ENCODE measurements at regions not wholly inside any gene's neighbourhood (a gene's known extent, or its start where the extent isn't known, plus 50 kb on each side); places are given as distances from the start of the nearest gene placed in this dataset.

GRCh38 chr5:168008555-168008954 lies 282.9 kb upstream of the WWC1 start:
- no peak for DNase-seq

GRCh38 chr5:168011096-168011495 lies 280.3 kb upstream of the WWC1 start:
- no peak for DNase-seq

GRCh38 chr5:168012006-168012405 lies 279.4 kb upstream of the WWC1 start:
- no peak for DNase-seq

GRCh38 chr5:168013546-168013945 lies 277.9 kb upstream of the WWC1 start:
- no peak for DNase-seq

- no peak for DNase-seq
Measured at GRCh38 chr5:168014433-168015123, 276.9 kb upstream of the WWC1 start.

- no peak for DNase-seq
Measured at GRCh38 chr5:168015506-168015905, 275.9 kb upstream of the WWC1 start.

- no peak for DNase-seq
Measured at GRCh38 chr5:168017313-168017712, 274.1 kb upstream of the WWC1 start.

- DNase-seq = no peak
Measured at GRCh38 chr5:168019143-168019542, 272.3 kb upstream of the WWC1 start.

- DNase-seq = no peak
Measured at GRCh38 chr5:168020542-168021294, 270.7 kb upstream of the WWC1 start.

- no peak for DNase-seq
Measured at GRCh38 chr5:168022446-168023169, 268.8 kb upstream of the WWC1 start.

- no peak for DNase-seq
Measured at GRCh38 chr5:168023191-168023590, 268.3 kb upstream of the WWC1 start.

GRCh38 chr5:168024306-168024705 lies 267.1 kb upstream of the WWC1 start:
- no peak for DNase-seq

GRCh38 chr5:168027007-168027406 lies 264.4 kb upstream of the WWC1 start:
- DNase-seq = no peak

GRCh38 chr5:168030912-168031311 lies 260.5 kb upstream of the WWC1 start:
- no peak for DNase-seq

- DNase-seq = no peak
Measured at GRCh38 chr5:168031614-168032013, 259.8 kb upstream of the WWC1 start.

GRCh38 chr5:168039039-168039438 lies 252.4 kb upstream of the WWC1 start:
- DNase-seq = no peak

- DNase-seq = no peak
Measured at GRCh38 chr5:168039566-168040248, 251.7 kb upstream of the WWC1 start.

- DNase-seq = no peak
Measured at GRCh38 chr5:168041583-168041982, 249.9 kb upstream of the WWC1 start.

- DNase-seq = no peak
Measured at GRCh38 chr5:168042284-168043068, 249.0 kb upstream of the WWC1 start.

- no peak for DNase-seq
Measured at GRCh38 chr5:168046163-168046562, 245.3 kb upstream of the WWC1 start.

- DNase-seq = peak in 1 of 2 experiments; percentile 6
Measured at GRCh38 chr5:168047043-168047668, 244.3 kb upstream of the WWC1 start.

- DNase-seq = no peak
Measured at GRCh38 chr5:168047669-168048111, 243.8 kb upstream of the WWC1 start.
